SU-DHL-6 (cell line): ENCODE measurements at regions not wholly inside any gene's neighbourhood (a gene's known extent, or its start where the extent isn't known, plus 50 kb on each side); places are given as distances from the start of the nearest gene placed in this dataset.

Experiments
- H2AFZ ChIP-seq: fragments of 200-600 bp; sonication (generic); 2 replicates; pipeline ENCODE4 v1.6.1; 2014; ENCODE audit warnings: low read depth, mild to moderate bottlenecking, moderate library complexity, mixed read lengths, antibody characterized with exemption, low read length; ENCODE audit not compliant: severe bottlenecking
- H3F3A ChIP-seq: fragments of 200-600 bp; shearing (Covaris generic); 2 replicates; pipeline ENCODE4 v1.6.0; 2016; ENCODE audit warnings: antibody characterized with exemption, mild to moderate bottlenecking; ENCODE audit not compliant: insufficient read depth
- H3K27ac ChIP-seq: fragments of 200-600 bp; sonication (generic); 2 replicates; pipeline ENCODE4 v1.5.1; 2016; ENCODE audit warnings: low read depth, mild to moderate bottlenecking, low read length, moderate library complexity, mixed read lengths
- H3K27me3 ChIP-seq: fragments of 200-600 bp; sonication (generic), shearing (Covaris generic); 2 replicates; pipeline ENCODE4 v1.6.0; 2014; ENCODE audit warnings: mild to moderate bottlenecking, low read length
- H3K36me3 ChIP-seq: fragments of 200-600 bp; sonication (generic); 2 replicates; pipeline ENCODE4 v1.6.1; 2014; ENCODE audit warnings: mild to moderate bottlenecking, low read length, mixed read lengths
- H3K4me2 ChIP-seq: fragments of 300-600, 200-600 bp; shearing (Covaris generic), sonication (generic); 2 replicates; pipeline ENCODE4 v1.6.0; 2014; ENCODE audit warnings: low read length, low read depth, mild to moderate bottlenecking; ENCODE audit not compliant: poor library complexity, severe bottlenecking
- H3K4me3 ChIP-seq: fragments of 200-600 bp; sonication (generic); 2 replicates; pipeline ENCODE4 v1.5.1; 2014; ENCODE audit warnings: antibody characterized with exemption, low read length, mild to moderate bottlenecking, mixed read lengths; ENCODE audit not compliant: insufficient read depth, poor library complexity, severe bottlenecking
- H3K79me2 ChIP-seq: fragments of 200-600 bp; sonication (generic); 2 replicates; pipeline ENCODE4 v1.6.1; 2014; ENCODE audit warnings: mild to moderate bottlenecking, low read length, moderate library complexity; ENCODE audit not compliant: insufficient read depth
- H3K9ac ChIP-seq: fragments of 200-600 bp; sonication (generic); 2 replicates; pipeline ENCODE4 v1.7.0; 2014; ENCODE audit warnings: mild to moderate bottlenecking, low read length
- H3K9me2 ChIP-seq: fragments of 200-600 bp; sonication (generic); replicated peaks from 2 replicates; pipeline ENCODE4 v1.6.1; 2014; ENCODE audit warnings: low read length; ENCODE audit not compliant: insufficient read depth
- H3K9me3 ChIP-seq: fragments of 200-600 bp; sonication (generic); 2 replicates; pipeline ENCODE4 v1.6.1; 2014; ENCODE audit warnings: low read length, mixed read lengths; ENCODE audit not compliant: insufficient read depth
- H4K20me1 ChIP-seq: fragments of 200-600 bp; sonication (generic); 2 replicates; pipeline ENCODE4 v1.6.1; 2014; ENCODE audit warnings: low read depth, mild to moderate bottlenecking, antibody characterized with exemption, low read length, moderate library complexity, mixed read lengths
- CTCF ChIP-seq: fragments of 200-600 bp; sonication (generic); IDR thresholded peaks from one replicate; pipeline ENCODE4 v1.5.1; 2017; ENCODE audit warnings: antibody characterized with exemption, mild to moderate bottlenecking, low read length, moderate library complexity; ENCODE audit not compliant: insufficient read depth, poor library complexity, severe bottlenecking
- EZH2phosphoT487 ChIP-seq: fragments of 200-600 bp; sonication (generic), shearing (Covaris generic); conservative IDR thresholded peaks from 2 replicates; pipeline ENCODE4 v1.6.1; 2018; ENCODE audit warnings: mild to moderate bottlenecking, antibody characterized with exemption, low read length, moderate library complexity, mixed read lengths

- H2AFZ ChIP-seq: no peak overlapping the region
Observed at GRCh38 chr3:14295801-14296200, 106.6 kb upstream of the SLC6A6 start.

GRCh38 chr3:14297305-14297704, 105.1 kb upstream of the SLC6A6 start:
- Histone ChIP-seq H3K27me3 (no peaks in the 10 kb centered on the region), H3K4me2 (no peak overlapping the region), H3F3A (no peaks in the 10 kb centered on the region), H3K27ac (no peak overlapping the region), H3K4me3 (no peak overlapping the region), H3K9ac (no peak overlapping the region), H3K9me2 (no peaks in the 10 kb centered on the region), H3K9me3 (no peaks in the 10 kb centered on the region), H4K20me1 (no peaks in the 10 kb centered on the region), H3K79me2 (no peaks in the 10 kb centered on the region), H2AFZ (no peak overlapping the region), H3K36me3 (no peaks in the 10 kb centered on the region)
- no peak for TF ChIP-seq EZH2phosphoT487

More at GRCh38 chr3:14295801-14296200, 106.6 kb upstream of the SLC6A6 start:
- Histone ChIP-seq H3K9ac (no peak overlapping the region), H4K20me1 (no peaks in the 10 kb centered on the region), H3K36me3 (no peaks in the 10 kb centered on the region), H3K4me2 (no peak overlapping the region), H3K9me3 (no peaks in the 10 kb centered on the region), H3K9me2 (no peaks in the 10 kb centered on the region), H3K4me3 (no peak overlapping the region), H3K79me2 (no peaks in the 10 kb centered on the region), H3K27ac (no peak overlapping the region), H3F3A (no peaks in the 10 kb centered on the region), H3K27me3 (no peaks in the 10 kb centered on the region)
- TF ChIP-seq EZH2phosphoT487 (no peak), CTCF (no peak)

- no peaks in the 10 kb centered on the region for H3K9me2 ChIP-seq
- no peaks in the 10 kb centered on the region for H3F3A ChIP-seq
- H3K79me2 ChIP-seq: no peaks in the 10 kb centered on the region
- H3K4me3 ChIP-seq: no peak overlapping the region
- no peaks in the 10 kb centered on the region for H3K27me3 ChIP-seq
- no peaks in the 10 kb centered on the region for H3K9me3 ChIP-seq
- H3K4me2 ChIP-seq: no peak overlapping the region
- H4K20me1 ChIP-seq: no peaks in the 10 kb centered on the region
- no peaks in the 10 kb centered on the region for H3K36me3 ChIP-seq
- H3K27ac ChIP-seq: no peak overlapping the region
- TF ChIP-seq CTCF (no peak), EZH2phosphoT487 (no peak)
- no peak overlapping the region for H2AFZ ChIP-seq
- no peak overlapping the region for H3K9ac ChIP-seq
Observed at GRCh38 chr3:14297784-14298236, 104.6 kb upstream of the SLC6A6 start.

GRCh38 chr3:14298442-14298841, 104.0 kb upstream of the SLC6A6 start:
- no peak overlapping the region for H3K27ac ChIP-seq
- no peaks in the 10 kb centered on the region for H3K9me2 ChIP-seq
- H3K27me3 ChIP-seq: no peaks in the 10 kb centered on the region
- no peaks in the 10 kb centered on the region for H4K20me1 ChIP-seq
- H2AFZ ChIP-seq: no peak overlapping the region
- no peak overlapping the region for H3K4me3 ChIP-seq
- no peak overlapping the region for H3K9ac ChIP-seq
- TF ChIP-seq EZH2phosphoT487: no peak
- H3K36me3 ChIP-seq: no peaks in the 10 kb centered on the region
- no peaks in the 10 kb centered on the region for H3F3A ChIP-seq
- no peaks in the 10 kb centered on the region for H3K9me3 ChIP-seq
- no peak overlapping the region for H3K4me2 ChIP-seq
- H3K79me2 ChIP-seq: no peaks in the 10 kb centered on the region
